Neural progenitor cell (in vitro differentiated cells): ENCODE measurements at regions not wholly inside any gene's neighbourhood (a gene's known extent, or its start where the extent isn't known, plus 50 kb on each side); places are given as distances from the start of the nearest gene placed in this dataset.

Source experiments
- EZH2 ChIP-seq: fragments of 200-600 bp; sonication (generic); IDR thresholded peaks from 2 replicates; pipeline ENCODE4 v1.6.1; 2017; ENCODE audit warnings: antibody characterized with exemption, mild to moderate bottlenecking, moderate library complexity
- TF ChIP-seq, protein P1 (sequence below): fragments of 200-600 bp; sonication (generic); IDR thresholded peaks from 2 replicates; pipeline ENCODE4 v1.5.1; 2017; ENCODE audit warnings: antibody characterized with exemption, mild to moderate bottlenecking

DNA sequence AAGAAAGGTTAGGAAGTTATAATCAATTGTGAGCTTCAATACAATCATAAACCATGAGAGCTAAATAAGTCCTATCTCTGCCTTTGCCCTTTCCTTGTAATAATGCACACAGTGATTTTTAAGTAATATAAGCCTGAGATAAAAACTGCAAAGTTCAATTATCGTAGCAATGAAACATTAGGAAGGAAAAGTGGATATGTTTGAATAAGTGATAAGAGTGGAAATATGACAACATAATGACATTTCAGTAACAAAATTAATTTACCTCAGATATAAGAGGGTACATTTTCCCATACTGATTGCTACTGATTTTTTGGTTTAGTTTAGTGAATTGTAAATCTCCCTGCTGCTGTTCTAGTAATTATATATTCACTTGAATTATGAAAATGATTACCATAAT, 164.2 kb upstream of the FANCL start:
- TF ChIP-seq, protein P1, sequence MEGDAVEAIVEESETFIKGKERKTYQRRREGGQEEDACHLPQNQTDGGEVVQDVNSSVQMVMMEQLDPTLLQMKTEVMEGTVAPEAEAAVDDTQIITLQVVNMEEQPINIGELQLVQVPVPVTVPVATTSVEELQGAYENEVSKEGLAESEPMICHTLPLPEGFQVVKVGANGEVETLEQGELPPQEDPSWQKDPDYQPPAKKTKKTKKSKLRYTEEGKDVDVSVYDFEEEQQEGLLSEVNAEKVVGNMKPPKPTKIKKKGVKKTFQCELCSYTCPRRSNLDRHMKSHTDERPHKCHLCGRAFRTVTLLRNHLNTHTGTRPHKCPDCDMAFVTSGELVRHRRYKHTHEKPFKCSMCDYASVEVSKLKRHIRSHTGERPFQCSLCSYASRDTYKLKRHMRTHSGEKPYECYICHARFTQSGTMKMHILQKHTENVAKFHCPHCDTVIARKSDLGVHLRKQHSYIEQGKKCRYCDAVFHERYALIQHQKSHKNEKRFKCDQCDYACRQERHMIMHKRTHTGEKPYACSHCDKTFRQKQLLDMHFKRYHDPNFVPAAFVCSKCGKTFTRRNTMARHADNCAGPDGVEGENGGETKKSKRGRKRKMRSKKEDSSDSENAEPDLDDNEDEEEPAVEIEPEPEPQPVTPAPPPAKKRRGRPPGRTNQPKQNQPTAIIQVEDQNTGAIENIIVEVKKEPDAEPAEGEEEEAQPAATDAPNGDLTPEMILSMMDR = no peak
- no peak for TF ChIP-seq EZH2
